Spleen (tissue), 7 donors: ENCODE measurements at regions not wholly inside any gene's neighbourhood (a gene's known extent, or its start where the extent isn't known, plus 50 kb on each side); places are given as distances from the start of the nearest gene placed in this dataset.

ENCODE experiments used
- POLR2A ChIP-seq, 3 donors: fragments of 450-650 bp; IDR thresholded peaks; one replicate each; pipeline ENCODE4 v1.5.1; 2017; ENCODE audit warnings: antibody characterized with exemption in 3 of 3, mild to moderate bottlenecking in 1 of 3
- TF ChIP-seq, protein P1 (sequence below), 11 experiments: fragments of 200-600 bp in 7 of 11; fragments of 450-650 bp in 4 of 11; sonication (generic) in 4 of 11; IDR thresholded peaks in 8 of 11; conservative IDR thresholded peaks in 3 of 11; 1 replicate in 7 of 11; 2 replicates in 4 of 11; pipeline versions ENCODE4 v1.4.0 to v1.8.0; 2016 to 2021; ENCODE audit warnings: antibody characterized with exemption in 11 of 11, inconsistent platforms in 4 of 11, mild to moderate bottlenecking in 1 of 11
- donor health status: DM: no; HTN: no; CAD: no; lungs with moderate emphysema.
- donor health status: DM: no; HTN: no; CAD: no.
- donor health status: DM: no; HTN: no; CAD: no.

DNA sequence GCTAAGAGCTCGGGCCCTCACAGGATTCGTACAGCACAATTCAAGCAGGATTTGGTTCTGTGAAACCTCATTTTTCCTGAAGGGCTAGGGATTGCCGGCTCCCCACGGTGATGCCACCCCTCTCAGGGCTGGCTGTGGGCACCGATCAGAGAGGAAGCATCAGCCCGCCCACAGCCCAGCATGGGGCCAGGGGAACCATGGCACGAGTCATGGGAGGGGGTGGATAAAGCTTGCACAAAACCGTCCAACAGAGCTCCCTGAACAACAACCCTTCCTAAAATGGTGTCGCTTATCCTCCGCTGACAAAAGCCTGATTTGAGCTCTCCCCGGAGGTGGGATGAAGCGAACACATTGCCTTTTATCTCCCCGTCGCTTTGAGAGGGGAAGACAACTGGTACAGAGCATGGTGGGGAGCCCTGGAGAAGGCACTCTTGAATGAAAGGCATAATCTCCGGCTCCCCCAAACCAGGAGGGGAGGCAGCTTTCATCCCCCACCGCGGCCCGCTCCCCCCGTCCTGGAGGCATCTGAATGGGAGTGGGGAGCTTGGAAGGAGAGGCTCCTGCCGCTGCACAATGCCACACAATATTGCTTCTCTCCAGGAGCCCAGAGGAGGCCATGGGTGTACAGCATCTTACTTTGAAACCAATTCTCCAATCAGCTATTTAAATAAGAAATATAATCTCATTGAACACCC, 144.0 kb downstream of the RPS24 start:
- TF ChIP-seq, protein P1, sequence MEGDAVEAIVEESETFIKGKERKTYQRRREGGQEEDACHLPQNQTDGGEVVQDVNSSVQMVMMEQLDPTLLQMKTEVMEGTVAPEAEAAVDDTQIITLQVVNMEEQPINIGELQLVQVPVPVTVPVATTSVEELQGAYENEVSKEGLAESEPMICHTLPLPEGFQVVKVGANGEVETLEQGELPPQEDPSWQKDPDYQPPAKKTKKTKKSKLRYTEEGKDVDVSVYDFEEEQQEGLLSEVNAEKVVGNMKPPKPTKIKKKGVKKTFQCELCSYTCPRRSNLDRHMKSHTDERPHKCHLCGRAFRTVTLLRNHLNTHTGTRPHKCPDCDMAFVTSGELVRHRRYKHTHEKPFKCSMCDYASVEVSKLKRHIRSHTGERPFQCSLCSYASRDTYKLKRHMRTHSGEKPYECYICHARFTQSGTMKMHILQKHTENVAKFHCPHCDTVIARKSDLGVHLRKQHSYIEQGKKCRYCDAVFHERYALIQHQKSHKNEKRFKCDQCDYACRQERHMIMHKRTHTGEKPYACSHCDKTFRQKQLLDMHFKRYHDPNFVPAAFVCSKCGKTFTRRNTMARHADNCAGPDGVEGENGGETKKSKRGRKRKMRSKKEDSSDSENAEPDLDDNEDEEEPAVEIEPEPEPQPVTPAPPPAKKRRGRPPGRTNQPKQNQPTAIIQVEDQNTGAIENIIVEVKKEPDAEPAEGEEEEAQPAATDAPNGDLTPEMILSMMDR (IDR thresholded peaks at IDR 0.05 in 8 of 11, conservative IDR thresholded peaks at IDR 0.05 in 3 of 11) = no peak
- no peak for TF ChIP-seq POLR2A (IDR thresholded peaks at IDR 0.05)
